Prostate gland (tissue), 2 donors: ENCODE measurements at regions not wholly inside any gene's neighbourhood (a gene's known extent, or its start where the extent isn't known, plus 50 kb on each side); places are given as distances from the start of the nearest gene placed in this dataset.

ENCODE experiments used
- CTCF ChIP-seq, 4 experiments: fragments of 200-600 bp in 2 of 4; fragments of 450-650 bp in 2 of 4; sonication (generic) in 2 of 4; IDR thresholded peaks; 1 replicate in 3 of 4; 2 replicates in 1 of 4; pipeline ENCODE4 v1.5.1; 2016 to 2019; ENCODE audit warnings: antibody characterized with exemption in 4 of 4, mild to moderate bottlenecking in 2 of 4, moderate library complexity in 2 of 4
- POLR2A ChIP-seq: fragments of 450-650 bp; IDR thresholded peaks from one replicate; pipeline ENCODE4 v1.6.1; 2016; ENCODE audit warnings: antibody characterized with exemption, mild to moderate bottlenecking

- TF ChIP-seq POLR2A (no peak), CTCF (IDR thresholded peaks at IDR 0.05) (no peak)
These were observed 185.0 kb downstream of the TMEM18 start for GRCh38 chr2:492178-492577.
